ENCODE measurements at regions not wholly inside any gene's neighbourhood (a gene's known extent, or its start where the extent isn't known, plus 50 kb on each side); places are given as distances from the start of the nearest gene placed in this dataset.

DNA sequence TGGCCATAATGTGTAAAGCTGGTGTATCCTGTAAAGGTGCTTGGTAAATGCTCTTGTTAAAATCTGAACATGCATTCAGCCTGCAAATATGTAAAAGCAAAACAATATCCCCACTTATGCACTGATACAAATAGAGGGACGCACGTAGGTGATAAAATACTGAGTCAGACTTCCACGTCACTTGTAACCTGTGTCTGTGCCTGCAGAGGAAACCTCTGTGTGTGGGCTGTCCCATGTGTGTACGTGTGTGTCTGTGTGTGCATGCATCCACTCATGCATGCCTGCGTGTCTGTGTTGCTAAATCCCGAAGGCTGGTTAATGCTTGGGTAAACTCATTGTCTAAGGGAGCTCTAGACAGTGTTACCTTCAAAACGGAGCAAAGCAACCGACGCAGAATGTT lies 68.9 kb downstream of the KLF6 start:
- Histone ChIP-seq H3K27me3 (ENCODE audit: control insufficient read depth in 2 of 2, insufficient read depth in 2 of 2, low read length in 2 of 2) (no peaks in the 10 kb centered on the region), H3K79me2 (ENCODE audit: control insufficient read depth, insufficient read depth, low read length) (no peaks in the 10 kb centered on the region), H3K4me3 (replicated peaks in 1 of 3; ENCODE audit: insufficient read depth in 1 of 3, low read depth in 1 of 3, low read length in 3 of 3) (no peak overlapping the region), H3K9me3 (replicated peaks; ENCODE audit: control insufficient read depth, insufficient read depth, low read length) (no peaks in the 10 kb centered on the region), H3K9me1 (replicated peaks; ENCODE audit: control insufficient read depth, extremely low read depth, insufficient read depth, low read length) (no peaks in the 10 kb centered on the region), H3K9ac (replicated peaks; ENCODE audit: extremely low read depth, insufficient read depth, low read length) (no peak overlapping the region), H3K4me2 (ENCODE audit: insufficient read depth, low read length) (no peak overlapping the region), H3K36me3 (ENCODE audit: control insufficient read depth in 2 of 2, extremely low read depth in 1 of 2, insufficient read depth in 2 of 2, low read length in 2 of 2) (no peaks in the 10 kb centered on the region), H2AFZ (ENCODE audit: low read depth, low read length) (no peak overlapping the region), H4K20me1 (replicated peaks; ENCODE audit: control insufficient read depth, extremely low read depth, insufficient read depth, low read length) (no peaks in the 10 kb centered on the region), H3K4me1 (ENCODE audit: control insufficient read depth, extremely low read depth, insufficient read depth, low read length) (no peaks in the 10 kb centered on the region), H3K27ac (ENCODE audit: insufficient read depth, low read depth, low read length) (no peak overlapping the region)
- TF ChIP-seq, protein P1, sequence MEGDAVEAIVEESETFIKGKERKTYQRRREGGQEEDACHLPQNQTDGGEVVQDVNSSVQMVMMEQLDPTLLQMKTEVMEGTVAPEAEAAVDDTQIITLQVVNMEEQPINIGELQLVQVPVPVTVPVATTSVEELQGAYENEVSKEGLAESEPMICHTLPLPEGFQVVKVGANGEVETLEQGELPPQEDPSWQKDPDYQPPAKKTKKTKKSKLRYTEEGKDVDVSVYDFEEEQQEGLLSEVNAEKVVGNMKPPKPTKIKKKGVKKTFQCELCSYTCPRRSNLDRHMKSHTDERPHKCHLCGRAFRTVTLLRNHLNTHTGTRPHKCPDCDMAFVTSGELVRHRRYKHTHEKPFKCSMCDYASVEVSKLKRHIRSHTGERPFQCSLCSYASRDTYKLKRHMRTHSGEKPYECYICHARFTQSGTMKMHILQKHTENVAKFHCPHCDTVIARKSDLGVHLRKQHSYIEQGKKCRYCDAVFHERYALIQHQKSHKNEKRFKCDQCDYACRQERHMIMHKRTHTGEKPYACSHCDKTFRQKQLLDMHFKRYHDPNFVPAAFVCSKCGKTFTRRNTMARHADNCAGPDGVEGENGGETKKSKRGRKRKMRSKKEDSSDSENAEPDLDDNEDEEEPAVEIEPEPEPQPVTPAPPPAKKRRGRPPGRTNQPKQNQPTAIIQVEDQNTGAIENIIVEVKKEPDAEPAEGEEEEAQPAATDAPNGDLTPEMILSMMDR (IDR thresholded peaks at IDR 0.05; ENCODE audit: extremely low read depth in 1 of 2, insufficient read depth in 1 of 2, low read depth in 1 of 2, low read length in 2 of 2): no peak
- no peak for FAIRE-seq
- ChIA-PET CTCF (no interaction called here), POLR2A (no interaction called here)
- no TSS peak for BruUV-seq (replicated peaks)
- DNase-seq (ENCODE audit: low read depth, low spot score): no peak
- dilution Hi-C loops (cut with MboI; ENCODE audit: extremely low pct_ligation_motif_present, low sequenced_read_pairs) (no loop called here), intact Hi-C loops (cut with micrococcal nuclease) (no loop called here)

DNA sequence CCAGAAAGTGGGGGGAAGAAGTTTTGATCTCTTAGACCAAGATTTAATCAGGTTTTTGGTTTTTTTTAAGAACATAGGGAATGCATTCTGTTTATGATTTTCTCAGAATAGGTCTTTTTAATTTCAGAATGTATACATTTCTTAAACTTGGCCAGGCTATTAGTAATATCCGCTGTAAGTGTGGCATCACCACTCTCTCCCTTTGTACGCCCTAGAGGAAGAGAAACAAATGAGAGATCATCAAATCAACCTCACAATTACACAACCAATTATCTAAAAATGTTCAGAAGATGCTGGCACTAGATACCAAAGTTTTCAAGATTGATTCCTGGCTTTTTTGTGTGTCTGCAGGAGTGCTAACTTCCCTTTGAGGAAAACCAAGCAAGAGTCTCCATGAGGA lies 70.0 kb downstream of the KLF6 start:
- FAIRE-seq: no peak
- CTCF ChIA-PET: no interaction called here
- TF ChIP-seq FOS (IDR thresholded peaks at IDR 0.05; ENCODE audit: borderline replicate concordance, insufficient read depth, low read length): no peak
- TF ChIP-seq POLR2AphosphoS5 (IDR thresholded peaks at IDR 0.05; ENCODE audit: insufficient read depth, low read depth, low read length): no peak
- TF ChIP-seq GATA2 (IDR thresholded peaks at IDR 0.05; ENCODE audit: insufficient read depth, insufficient read length, low read depth, low read length): no peak
- no peak for TF ChIP-seq JUN (IDR thresholded peaks at IDR 0.05; ENCODE audit: borderline replicate concordance, insufficient read depth, insufficient read length, low read depth)
- TF ChIP-seq, protein P2, sequence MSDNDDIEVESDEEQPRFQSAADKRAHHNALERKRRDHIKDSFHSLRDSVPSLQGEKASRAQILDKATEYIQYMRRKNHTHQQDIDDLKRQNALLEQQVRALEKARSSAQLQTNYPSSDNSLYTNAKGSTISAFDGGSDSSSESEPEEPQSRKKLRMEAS (IDR thresholded peaks at IDR 0.05; ENCODE audit: insufficient read depth, insufficient read length): no peak
- no peak for TF ChIP-seq EZH2 (IDR thresholded peaks at IDR 0.05; ENCODE audit: borderline replicate concordance, low read depth, low read length, severe bottlenecking)

More for the DNA sequence above, 70.0 kb downstream of the KLF6 start:
- POLR2A ChIA-PET: no interaction called here
- no peak for DNase-seq (ENCODE audit: low read depth, low spot score)
- dilution Hi-C loops (cut with MboI; ENCODE audit: extremely low pct_ligation_motif_present, low sequenced_read_pairs) (no loop called here), intact Hi-C loops (cut with micrococcal nuclease) (no loop called here)
- Histone ChIP-seq H3K4me1 (ENCODE audit: control insufficient read depth, extremely low read depth, insufficient read depth, low read length) (no peaks in the 10 kb centered on the region), H3K9me3 (replicated peaks; ENCODE audit: control insufficient read depth, insufficient read depth, low read length) (no peaks in the 10 kb centered on the region), H4K20me1 (replicated peaks; ENCODE audit: control insufficient read depth, extremely low read depth, insufficient read depth, low read length) (no peaks in the 10 kb centered on the region), H3K36me3 (ENCODE audit: control insufficient read depth in 2 of 2, extremely low read depth in 1 of 2, insufficient read depth in 2 of 2, low read length in 2 of 2) (no peaks in the 10 kb centered on the region), H3K9me1 (replicated peaks; ENCODE audit: control insufficient read depth, extremely low read depth, insufficient read depth, low read length) (no peaks in the 10 kb centered on the region), H2AFZ (ENCODE audit: low read depth, low read length) (no peak overlapping the region), H3K79me2 (ENCODE audit: control insufficient read depth, insufficient read depth, low read length) (no peaks in the 10 kb centered on the region), H3K4me2 (ENCODE audit: insufficient read depth, low read length) (no peak overlapping the region), H3K4me3 (replicated peaks in 1 of 3; ENCODE audit: insufficient read depth in 1 of 3, low read depth in 1 of 3, low read length in 3 of 3) (no peak overlapping the region), H3K27ac (ENCODE audit: insufficient read depth, low read depth, low read length) (no peak overlapping the region), H3K27me3 (ENCODE audit: control insufficient read depth in 2 of 2, insufficient read depth in 2 of 2, low read length in 2 of 2) (no peaks in the 10 kb centered on the region), H3K9ac (replicated peaks; ENCODE audit: extremely low read depth, insufficient read depth, low read length) (no peak overlapping the region)
- no TSS peak for BruUV-seq (replicated peaks)
